Neuronal stem cell (in vitro differentiated cells): ENCODE measurements at regions not wholly inside any gene's neighbourhood (a gene's known extent, or its start where the extent isn't known, plus 50 kb on each side); places are given as distances from the start of the nearest gene placed in this dataset.

Source experiments
- DNase-seq: peaks from one replicate; pipeline ENCODE4 v3.0.0-alpha.2; 2013; ENCODE audit warnings: low spot score
- H2AFZ ChIP-seq: one replicate; pipeline ENCODE4 v1.6.1; 2013; ENCODE audit warnings: mild to moderate bottlenecking, low read length, inconsistent platforms
- H2AK5ac ChIP-seq: 2 replicates; pipeline ENCODE4 v1.6.1; 2013; ENCODE audit warnings: low read depth, mild to moderate bottlenecking, inconsistent platforms, low read length, moderate library complexity, mixed read lengths
- H2BK120ac ChIP-seq: 2 replicates; pipeline ENCODE4 v1.6.1; 2013; ENCODE audit warnings: low read depth, mild to moderate bottlenecking, inconsistent platforms, low read length, moderate library complexity, mixed read lengths
- H2BK12ac ChIP-seq: one replicate; pipeline ENCODE4 v1.6.1; 2013; ENCODE audit warnings: low read length, inconsistent platforms
- H2BK15ac ChIP-seq: 2 replicates; pipeline ENCODE4 v1.6.1; 2013; ENCODE audit warnings: mild to moderate bottlenecking, low read length, inconsistent platforms, mixed read lengths
- H2BK5ac ChIP-seq: one replicate; pipeline ENCODE4 v1.6.1; 2013; ENCODE audit warnings: inconsistent platforms, mild to moderate bottlenecking, low read length, moderate library complexity
- H3K14ac ChIP-seq: one replicate; pipeline ENCODE4 v1.6.1; 2013; ENCODE audit warnings: low read length, inconsistent platforms
- H3K18ac ChIP-seq: 2 replicates; pipeline ENCODE4 v1.6.1; 2013; ENCODE audit warnings: low read length, inconsistent platforms
- H3K23ac ChIP-seq: 2 replicates; pipeline ENCODE4 v1.6.1; 2013; ENCODE audit warnings: low read depth, mild to moderate bottlenecking, mixed read lengths, low read length, inconsistent platforms; ENCODE audit not compliant: poor library complexity
- H3K27ac ChIP-seq: replicated peaks from 3 replicates; pipeline ENCODE4 v1.5.1; 2013; ENCODE audit warnings: low read length, inconsistent platforms
- H3K27me3 ChIP-seq, 3 experiments: 2 replicates each; pipeline ENCODE4 v1.6.1; 2013; ENCODE audit warnings: low read length in 3 of 3, mild to moderate bottlenecking in 2 of 3, inconsistent platforms in 1 of 3, low read depth in 1 of 3, mixed read lengths in 1 of 3, moderate library complexity in 1 of 3; ENCODE audit not compliant: control insufficient read depth in 3 of 3, insufficient read depth in 3 of 3
- H3K36me3 ChIP-seq, 2 donors: replicated peaks in 1 of 2; 2 replicates each; pipeline ENCODE4 v1.6.1; 2013; ENCODE audit warnings: low read length in 2 of 2; ENCODE audit not compliant: control insufficient read depth in 2 of 2, insufficient read depth in 2 of 2
- H3K4ac ChIP-seq: 2 replicates; pipeline ENCODE4 v1.6.1; 2013; ENCODE audit warnings: inconsistent platforms, mild to moderate bottlenecking, low read length, moderate library complexity
- H3K4me1 ChIP-seq, 2 donors: 1 replicate in 1 of 2; 2 replicates in 1 of 2; pipeline ENCODE4 v1.6.1; 2013; ENCODE audit warnings: low read length in 2 of 2, low read depth in 1 of 2; ENCODE audit not compliant: control insufficient read depth in 2 of 2, insufficient read depth in 1 of 2
- H3K4me2 ChIP-seq: one replicate; pipeline ENCODE4 v1.6.1; 2013; ENCODE audit warnings: mild to moderate bottlenecking, low read length, inconsistent platforms; ENCODE audit not compliant: insufficient read depth, poor library complexity, severe bottlenecking
- H3K4me3 ChIP-seq, 2 donors: 2 replicates each; pipeline ENCODE4 v1.5.1; 2013; ENCODE audit warnings: low read length in 2 of 2, mild to moderate bottlenecking in 2 of 2, inconsistent platforms in 1 of 2, moderate library complexity in 1 of 2
- H3K79me1 ChIP-seq: one replicate; pipeline ENCODE4 v1.6.1; 2013; ENCODE audit warnings: low read depth, mild to moderate bottlenecking, inconsistent platforms, low read length, moderate library complexity
- H3K9ac ChIP-seq: one replicate; pipeline ENCODE4 v1.6.1; 2013; ENCODE audit warnings: mild to moderate bottlenecking, low read depth, low read length, inconsistent platforms; ENCODE audit not compliant: poor library complexity
- H3K9me3 ChIP-seq, 2 donors: replicated peaks in 1 of 2; 2 replicates each; pipeline versions ENCODE3 to v1.6.1; 2013; ENCODE audit warnings: low read length in 2 of 2, mild to moderate bottlenecking in 2 of 2, inconsistent platforms in 1 of 2, low read depth in 1 of 2, mixed read lengths in 1 of 2, moderate library complexity in 1 of 2; ENCODE audit not compliant: control insufficient read depth in 2 of 2, insufficient read depth in 1 of 2
- H4K8ac ChIP-seq: one replicate; pipeline ENCODE4 v1.6.1; 2013; ENCODE audit warnings: low read depth, mild to moderate bottlenecking, inconsistent platforms, low read length, moderate library complexity
- H4K91ac ChIP-seq: one replicate; pipeline ENCODE4 v1.6.1; 2013; ENCODE audit warnings: low read length, low read depth, mild to moderate bottlenecking, inconsistent platforms; ENCODE audit not compliant: poor library complexity
- WGBS, 2 donors: extraction: QIAGEN DNeasy Blood & Tissue Kit; methylation state at CpG; one replicate each; pipeline ENCODE4 v1.1.7; 2013; ENCODE audit warnings: missing lambda C conversion rate in 2 of 2, mixed read lengths in 1 of 2; ENCODE audit not compliant: insufficient read length in 2 of 2, insufficient replicate concordance in 1 of 2; ENCODE audit errors: extremely low coverage in 2 of 2; 5-methylcytosine and 5-hydroxymethylcytosine counted together

GRCh38 chr6:40180271-40180670 lies 246.0 kb upstream of the MOCS1 start:
- Histone ChIP-seq H3K4me3 (no peak overlapping the region), H3K23ac (no peak overlapping the region), H3K4me2 (no peak overlapping the region), H3K4ac (no peak overlapping the region), H3K9me3 (peaks cover 4% of the 10 kb centered on the region in 2 donors), H3K79me1 (no peaks in the 10 kb centered on the region), H4K8ac (no peak overlapping the region), H3K36me3 (no peaks in the 10 kb centered on the region), H4K91ac (no peak overlapping the region), H2BK15ac (no peak overlapping the region), H2AK5ac (no peak overlapping the region), H3K27me3 (no peaks in the 10 kb centered on the region), H2BK5ac (no peak overlapping the region), H2BK120ac (no peak overlapping the region), H3K9ac (no peak overlapping the region), H3K18ac (no peak overlapping the region), H2BK12ac (no peak overlapping the region), H3K4me1 (no peaks in the 10 kb centered on the region), H3K14ac (no peak overlapping the region), H3K27ac (no peak overlapping the region), H2AFZ (no peak overlapping the region)
- WGBS, 2 donors, result no CpG with 5 or more reads among the region's 3 CpGs
- no peak for DNase-seq

GRCh38 chr6:40179496-40179895 lies 245.2 kb upstream of the MOCS1 start:
- Histone ChIP-seq H3K14ac (no peak overlapping the region), H3K18ac (no peak overlapping the region), H2AFZ (no peak overlapping the region), H3K4me3 (no peak overlapping the region), H2BK5ac (no peak overlapping the region), H3K23ac (no peak overlapping the region), H2BK120ac (no peak overlapping the region), H2BK12ac (no peak overlapping the region), H3K4me1 (no peaks in the 10 kb centered on the region), H3K9me3 (peaks cover 4% of the 10 kb centered on the region in 2 donors), H3K9ac (no peak overlapping the region), H3K4me2 (no peak overlapping the region), H2AK5ac (no peak overlapping the region), H4K91ac (no peak overlapping the region), H2BK15ac (no peak overlapping the region), H3K36me3 (no peaks in the 10 kb centered on the region), H4K8ac (no peak overlapping the region), H3K79me1 (no peaks in the 10 kb centered on the region), H3K4ac (no peak overlapping the region), H3K27me3 (no peaks in the 10 kb centered on the region), H3K27ac (no peak overlapping the region)
- DNase-seq, result no peak
- WGBS, 2 donors, result no CpG with 5 or more reads among the region's 1 CpG

GRCh38 chr6:40177598-40177997 lies 243.3 kb upstream of the MOCS1 start:
- no peak overlapping the region for H4K91ac ChIP-seq
- no CpG with 5 or more reads among the region's 1 CpG for WGBS, 2 donors

GRCh38 chr6:40176152-40176551 lies 241.9 kb upstream of the MOCS1 start:
- Histone ChIP-seq H3K9ac (no peak overlapping the region), H2BK120ac (no peak overlapping the region), H2AK5ac (no peak overlapping the region), H3K4me3 (no peak overlapping the region), H3K27me3 (no peaks in the 10 kb centered on the region), H3K4me2 (no peak overlapping the region), H4K91ac (no peak overlapping the region), H3K23ac (no peak overlapping the region), H3K18ac (no peak overlapping the region), H3K36me3 (no peaks in the 10 kb centered on the region), H2BK5ac (no peak overlapping the region), H3K4me1 (no peaks in the 10 kb centered on the region), H3K79me1 (no peaks in the 10 kb centered on the region), H2AFZ (no peak overlapping the region), H3K14ac (no peak overlapping the region), H4K8ac (no peak overlapping the region), H2BK15ac (no peak overlapping the region), H3K9me3 (no peaks in the 10 kb centered on the region), H2BK12ac (no peak overlapping the region), H3K4ac (no peak overlapping the region), H3K27ac (no peak overlapping the region)
- no peak for DNase-seq
- WGBS, 2 donors, result no CpG with 5 or more reads among the region's 5 CpGs

More at GRCh38 chr6:40177598-40177997, 243.3 kb upstream of the MOCS1 start:
- no peak overlapping the region for H2BK15ac ChIP-seq
- no peak overlapping the region for H3K18ac ChIP-seq
- H2BK120ac ChIP-seq, result no peak overlapping the region
- DNase-seq, result no peak
- no peak overlapping the region for H3K4me3 ChIP-seq
- no peak overlapping the region for H3K23ac ChIP-seq
- H2BK12ac ChIP-seq, result no peak overlapping the region
- H4K8ac ChIP-seq, result no peak overlapping the region
- H3K4me1 ChIP-seq, result no peaks in the 10 kb centered on the region
- no peak overlapping the region for H2AFZ ChIP-seq
- no peak overlapping the region for H3K9ac ChIP-seq
- no peak overlapping the region for H2BK5ac ChIP-seq
- H3K27me3 ChIP-seq, result no peaks in the 10 kb centered on the region
- H2AK5ac ChIP-seq, result no peak overlapping the region
- H3K4ac ChIP-seq, result no peak overlapping the region
- peaks cover 0 to 1% of the 10 kb centered on the region in 2 donors for H3K9me3 ChIP-seq
- no peak overlapping the region for H3K4me2 ChIP-seq
- H3K27ac ChIP-seq, result no peak overlapping the region
- no peak overlapping the region for H3K14ac ChIP-seq
- H3K36me3 ChIP-seq, result no peaks in the 10 kb centered on the region
- H3K79me1 ChIP-seq, result no peaks in the 10 kb centered on the region
